ENCODE measurements at regions not wholly inside any gene's neighbourhood (a gene's known extent, or its start where the extent isn't known, plus 50 kb on each side); places are given as distances from the start of the nearest gene placed in this dataset.

- FAIRE-seq (no peak), DNase-seq (ENCODE audit: low spot score) (no peak), ATAC-seq (no peak)
- Histone ChIP-seq H3K36me3 (replicated peaks in 1 of 2; ENCODE audit: control insufficient read depth in 1 of 2, insufficient read depth in 2 of 2, low read length in 2 of 2) (no peaks in the 10 kb centered on the region), H3K79me2 (ENCODE audit: insufficient read depth, low read length) (no peaks in the 10 kb centered on the region), H3K4me3 (replicated peaks in 1 of 3; ENCODE audit: insufficient read depth in 1 of 3, low read depth in 2 of 3, low read length in 3 of 3) (no peak overlapping the region), H3K27me3 (ENCODE audit: control insufficient read depth in 1 of 2, insufficient read depth in 2 of 2, low read length in 2 of 2) (peaks cover 9 to 55% of the 10 kb centered on the region in 2 experiments; a peak in 4 of 5 replicates), H4K20me1 (ENCODE audit: insufficient read depth, low read length) (no peaks in the 10 kb centered on the region), H2AFZ (ENCODE audit: low read length) (no peak overlapping the region), H3K4me2 (ENCODE audit: low read depth, low read length) (no peak overlapping the region), H3K4me1 (ENCODE audit: insufficient read depth, low read length) (no peaks in the 10 kb centered on the region), H3K9ac (ENCODE audit: insufficient read depth, low read depth, low read length) (no peak overlapping the region), H3K27ac (ENCODE audit: extremely low read length, insufficient read depth, low read length) (no peak overlapping the region), H3K9me3 (ENCODE audit: low read length) (peaks cover 8% of the 10 kb centered on the region)
- in situ Hi-C loops (cut with HindIII; ENCODE audit: extremely low pct_ligation_motif_present, low pct_unique_long_range_greater_than_20kb) (no loop called here), intact Hi-C loops (cut with micrococcal nuclease; ENCODE audit: unreplicated experiment) (no loop called here)
- no TSS peak for BruUV-seq (replicated peaks)
- ChIA-PET CTCF (ENCODE audit: low intra/inter-chr PET ratio, low total read pairs) (no interaction called here), POLR2A (no interaction called here)
- WGBS (ENCODE audit: low lambda C conversion rate), result 30% methylated on average over 10 of the region's 11 CpGs
- TF ChIP-seq BHLHE40 (IDR thresholded peaks at IDR 0.05; ENCODE audit: low read length) (no peak), ZNF335 (CRISPR knock-in tag; IDR thresholded peaks at IDR 0.05) (no peak)
These were observed 461.2 kb downstream of the BRD1 start for GRCh38 chr22:49366437-49366836.

- FAIRE-seq, result no peak
These were observed 461.8 kb downstream of the BRD1 start for GRCh38 chr22:49365910-49366309.

More at GRCh38 chr22:49365910-49366309, 461.8 kb downstream of the BRD1 start:
- Histone ChIP-seq H3K4me1 (ENCODE audit: insufficient read depth, low read length) (no peaks in the 10 kb centered on the region), H3K36me3 (replicated peaks in 1 of 2; ENCODE audit: control insufficient read depth in 1 of 2, insufficient read depth in 2 of 2, low read length in 2 of 2) (no peaks in the 10 kb centered on the region), H3K9ac (ENCODE audit: insufficient read depth, low read depth, low read length) (no peak overlapping the region), H2AFZ (ENCODE audit: low read length) (no peak overlapping the region), H4K20me1 (ENCODE audit: insufficient read depth, low read length) (no peaks in the 10 kb centered on the region), H3K27me3 (ENCODE audit: control insufficient read depth in 1 of 2, insufficient read depth in 2 of 2, low read length in 2 of 2) (peaks cover 6 to 50% of the 10 kb centered on the region in 2 experiments; a peak in 4 of 5 replicates), H3K79me2 (ENCODE audit: insufficient read depth, low read length) (no peaks in the 10 kb centered on the region), H3K9me3 (ENCODE audit: low read length) (peaks cover 8% of the 10 kb centered on the region), H3K27ac (ENCODE audit: extremely low read length, insufficient read depth, low read length) (no peak overlapping the region), H3K4me2 (ENCODE audit: low read depth, low read length) (no peak overlapping the region), H3K4me3 (replicated peaks in 1 of 3; ENCODE audit: insufficient read depth in 1 of 3, low read depth in 2 of 3, low read length in 3 of 3) (no peak overlapping the region)
- ChIA-PET CTCF (ENCODE audit: low intra/inter-chr PET ratio, low total read pairs) (no interaction called here), POLR2A (no interaction called here)
- in situ Hi-C loops (cut with HindIII; ENCODE audit: extremely low pct_ligation_motif_present, low pct_unique_long_range_greater_than_20kb), result no loop called here
- no TSS peak for BruUV-seq (replicated peaks)
- DNase-seq (ENCODE audit: low spot score) (no peak), ATAC-seq (peak; percentile 25; the same call in 1 of the 3 replicates)
- intact Hi-C loops (cut with micrococcal nuclease; ENCODE audit: unreplicated experiment), result no loop called here
- TF ChIP-seq ZNF510 (CRISPR knock-in tag; IDR thresholded peaks at IDR 0.05; ENCODE audit: low read depth) (no peak), BCL3 (CRISPR knock-in tag; IDR thresholded peaks at IDR 0.05) (no peak), ZNF350 (CRISPR knock-in tag; IDR thresholded peaks at IDR 0.05; ENCODE audit: borderline replicate concordance, low read depth) (no peak), RCOR2 (CRISPR knock-in tag; IDR thresholded peaks at IDR 0.05) (no peak), ZNF674 (CRISPR knock-in tag; IDR thresholded peaks at IDR 0.05; ENCODE audit: low read depth) (no peak), SOX13 (IDR thresholded peaks at IDR 0.05) (no peak), SOX13 (CRISPR knock-in tag; conservative IDR thresholded peaks at IDR 0.05 in 1 of 2, IDR thresholded peaks at IDR 0.05 in 1 of 2) (no peak), HOXA3 (CRISPR knock-in tag; IDR thresholded peaks at IDR 0.05) (no peak)
- 5% methylated on average over 14 of the region's 14 CpGs for WGBS (ENCODE audit: low lambda C conversion rate)

Data from HepG2 (cell line).